Activated CD8-positive, alpha-beta memory T cell treated with anti-CD3 and anti-CD28 coated beads, Interleukin-2, amount 10 ng/mL, durations not matched to agents 7 days and 5 days (primary cell): ENCODE measurements at regions not wholly inside any gene's neighbourhood (a gene's known extent, or its start where the extent isn't known, plus 50 kb on each side); places are given as distances from the start of the nearest gene placed in this dataset.

Source experiments
- ATAC-seq: fragments of 150-1000 bp; cut with Tn5 transposase; one replicate; pipeline ENCODE4 v1.10.0; 2021; ENCODE audit warnings: moderate library complexity
- CTCF ChIA-PET: fragments of 350-600 bp; sonication (Branson Sonifier 250); formaldehyde crosslinking; loops from one replicate; lab custom pipeline; 2021; ENCODE audit warnings: antibody characterized with exemption; lab: Charles Lee
- DNase-seq: peaks from one replicate; pipeline ENCODE4 v3.0.0-alpha.2; 2020
- H3K27ac Mint-ChIP-seq: one replicate; pipeline ENCODE4 v1.8.0; 2021; ENCODE audit warnings: mild to moderate bottlenecking, mixed read lengths
- H3K27me3 Mint-ChIP-seq: one replicate; pipeline ENCODE4 v1.8.0; 2021; ENCODE audit warnings: mixed read lengths
- H3K36me3 Mint-ChIP-seq: one replicate; pipeline ENCODE4 v1.8.0; 2021; ENCODE audit warnings: mild to moderate bottlenecking, mixed read lengths
- H3K4me1 Mint-ChIP-seq: one replicate; pipeline ENCODE4 v1.8.0; 2021; ENCODE audit warnings: mixed read lengths
- H3K4me3 Mint-ChIP-seq: one replicate; pipeline ENCODE4 v1.8.0; 2021; ENCODE audit warnings: mild to moderate bottlenecking, moderate library complexity, mixed read lengths
- H3K9me3 Mint-ChIP-seq: one replicate; pipeline ENCODE4 v1.8.0; 2022; ENCODE audit warnings: low read depth, mixed read lengths

DNA sequence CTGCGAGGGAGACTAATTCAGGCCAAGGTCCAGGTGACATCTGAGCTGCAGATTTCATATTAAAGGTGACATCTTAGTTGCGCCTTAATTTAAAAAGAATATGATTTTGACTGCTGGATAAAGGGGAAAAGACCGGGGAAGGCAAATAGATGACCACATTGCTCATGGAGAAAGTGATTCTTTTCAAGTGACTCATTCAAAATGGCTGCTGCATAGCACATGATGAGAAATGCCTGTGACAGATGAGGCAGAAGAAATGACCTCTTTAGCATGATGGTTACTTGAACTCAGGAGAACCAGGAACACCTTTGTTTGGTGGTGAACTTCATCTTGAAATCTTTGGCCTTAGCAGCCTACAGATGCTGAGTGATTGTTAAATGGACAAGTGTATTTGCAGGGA is 385.8 kb upstream of the TRIB2 start:
- CTCF ChIA-PET = no interaction called here
- Mint-ChIP-seq H3K4me1 (no peaks in the 10 kb centered on the region), H3K27me3 (peaks cover 9% of the 10 kb centered on the region), H3K9me3 (peaks cover 2% of the 10 kb centered on the region), H3K36me3 (no peaks in the 10 kb centered on the region), H3K27ac (no peak overlapping the region), H3K4me3 (no peak overlapping the region)
- DNase-seq (no peak), ATAC-seq (no peak)

- CTCF ChIA-PET = no interaction called here
- ATAC-seq = no peak
- peaks cover 9% of the 10 kb centered on the region for H3K27me3 Mint-ChIP-seq
Measured at GRCh38 chr2:12331698-12332097, 385.0 kb upstream of the TRIB2 start.

DNA sequence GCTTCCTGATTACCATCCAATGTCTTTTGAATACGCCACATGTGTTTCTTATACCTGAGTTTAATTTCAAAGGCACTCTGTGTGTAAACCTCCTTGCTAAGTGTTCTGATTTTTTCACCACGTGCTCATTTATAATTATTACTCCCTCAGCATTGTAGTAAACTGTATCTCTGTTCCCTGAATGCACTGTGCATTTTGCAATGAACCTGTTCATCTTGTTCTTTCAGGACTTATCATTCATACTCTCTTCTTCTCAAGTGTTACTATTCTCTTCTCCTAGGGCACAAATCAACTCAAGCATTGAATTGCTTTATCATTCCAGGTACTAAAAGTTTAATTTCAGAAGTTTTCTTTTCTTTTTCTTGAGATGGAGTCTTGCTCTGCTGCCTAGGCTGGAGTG is 383.4 kb upstream of the TRIB2 start:
- no peaks in the 10 kb centered on the region for H3K4me1 Mint-ChIP-seq
- H3K27me3 Mint-ChIP-seq = peaks cover 7% of the 10 kb centered on the region
- no peaks in the 10 kb centered on the region for H3K9me3 Mint-ChIP-seq
- no peak for ATAC-seq
- no peaks in the 10 kb centered on the region for H3K36me3 Mint-ChIP-seq
- CTCF ChIA-PET = no interaction called here
- no peak overlapping the region for H3K4me3 Mint-ChIP-seq
- H3K27ac Mint-ChIP-seq = no peak overlapping the region
- no peak for DNase-seq

More at GRCh38 chr2:12331698-12332097, 385.0 kb upstream of the TRIB2 start:
- no peak overlapping the region for H3K4me3 Mint-ChIP-seq
- no peaks in the 10 kb centered on the region for H3K9me3 Mint-ChIP-seq
- H3K27ac Mint-ChIP-seq = no peak overlapping the region
- DNase-seq = no peak
- no peaks in the 10 kb centered on the region for H3K36me3 Mint-ChIP-seq
- no peaks in the 10 kb centered on the region for H3K4me1 Mint-ChIP-seq

GRCh38 chr2:12334412-12334966 is 382.2 kb upstream of the TRIB2 start:
- CTCF ChIA-PET = no interaction called here
- H3K27ac Mint-ChIP-seq = no peak overlapping the region
- ATAC-seq = no peak

DNA sequence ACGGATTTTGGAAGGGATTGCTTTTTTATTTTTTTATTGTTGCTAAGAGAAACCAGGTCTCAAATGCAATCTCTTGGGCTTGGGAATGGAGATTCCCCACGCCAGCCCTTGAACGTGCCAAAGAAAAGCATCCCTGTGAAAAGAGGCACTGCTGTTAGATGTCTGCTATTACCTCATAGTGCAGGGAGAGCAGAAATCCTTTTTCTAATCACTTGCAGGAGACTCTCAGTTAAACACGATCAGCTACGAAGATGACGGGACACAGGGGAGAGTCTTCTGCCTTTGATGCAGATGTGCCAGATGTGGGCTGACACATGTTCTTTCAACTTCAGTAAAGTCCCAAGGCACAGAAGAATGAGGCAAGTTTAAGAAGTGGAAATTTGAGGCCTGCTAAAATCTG is 381.6 kb upstream of the TRIB2 start:
- no peak overlapping the region for H3K27ac Mint-ChIP-seq
- no peaks in the 10 kb centered on the region for H3K4me1 Mint-ChIP-seq
- CTCF ChIA-PET = no interaction called here
- no peak for ATAC-seq
- no peaks in the 10 kb centered on the region for H3K36me3 Mint-ChIP-seq
- no peaks in the 10 kb centered on the region for H3K9me3 Mint-ChIP-seq
- no peak overlapping the region for H3K4me3 Mint-ChIP-seq
- peaks cover 7% of the 10 kb centered on the region for H3K27me3 Mint-ChIP-seq
- no peak for DNase-seq

More at GRCh38 chr2:12334412-12334966, 382.2 kb upstream of the TRIB2 start:
- Mint-ChIP-seq H3K36me3 (no peaks in the 10 kb centered on the region), H3K4me1 (no peaks in the 10 kb centered on the region), H3K27me3 (peaks cover 7% of the 10 kb centered on the region), H3K4me3 (no peak overlapping the region), H3K9me3 (no peaks in the 10 kb centered on the region)
- DNase-seq = no peak

DNA sequence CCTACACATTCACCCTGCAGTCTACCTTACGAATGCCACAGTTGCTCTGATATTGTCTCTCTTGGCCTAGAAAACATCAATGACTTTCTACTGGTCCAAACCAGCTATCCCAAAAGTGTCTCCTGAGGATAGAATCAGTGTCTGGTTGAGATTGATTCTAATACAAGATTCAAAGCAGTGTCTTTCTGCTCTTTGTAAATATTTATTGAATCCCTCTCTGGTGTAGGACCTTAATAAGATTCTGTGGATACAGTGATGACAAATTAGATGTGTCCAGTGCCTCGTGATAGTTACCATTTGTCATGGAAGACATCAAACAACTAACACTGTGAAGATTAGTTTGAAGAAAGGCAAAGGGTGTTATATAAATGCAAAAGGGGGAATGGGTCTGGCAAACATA is 380.7 kb upstream of the TRIB2 start:
- ATAC-seq = no peak
- H3K4me1 Mint-ChIP-seq = no peaks in the 10 kb centered on the region
- peaks cover 7% of the 10 kb centered on the region for H3K27me3 Mint-ChIP-seq
- H3K27ac Mint-ChIP-seq = no peak overlapping the region
- H3K4me3 Mint-ChIP-seq = no peak overlapping the region
- H3K36me3 Mint-ChIP-seq = no peaks in the 10 kb centered on the region
- peaks cover 2% of the 10 kb centered on the region for H3K9me3 Mint-ChIP-seq
- CTCF ChIA-PET = no interaction called here
- no peak for DNase-seq

- H3K4me1 Mint-ChIP-seq = no peaks in the 10 kb centered on the region
- DNase-seq (no peak), ATAC-seq (no peak)
- H3K9me3 Mint-ChIP-seq = peaks cover 2% of the 10 kb centered on the region
- H3K27me3 Mint-ChIP-seq = peaks cover 4% of the 10 kb centered on the region
- CTCF ChIA-PET = no interaction called here
- H3K27ac Mint-ChIP-seq = no peak overlapping the region
- H3K36me3 Mint-ChIP-seq = no peaks in the 10 kb centered on the region
- no peak overlapping the region for H3K4me3 Mint-ChIP-seq
Measured at GRCh38 chr2:12338946-12339697, 377.6 kb upstream of the TRIB2 start.

GRCh38 chr2:12340164-12340563 is 376.6 kb upstream of the TRIB2 start:
- H3K36me3 Mint-ChIP-seq = no peaks in the 10 kb centered on the region
- DNase-seq = no peak
- H3K27ac Mint-ChIP-seq = no peak overlapping the region
- H3K27me3 Mint-ChIP-seq = no peaks in the 10 kb centered on the region
- H3K9me3 Mint-ChIP-seq = peaks cover 2% of the 10 kb centered on the region
- H3K4me1 Mint-ChIP-seq = no peaks in the 10 kb centered on the region
- no peak for ATAC-seq
- no peak overlapping the region for H3K4me3 Mint-ChIP-seq
- CTCF ChIA-PET = no interaction called here

DNA sequence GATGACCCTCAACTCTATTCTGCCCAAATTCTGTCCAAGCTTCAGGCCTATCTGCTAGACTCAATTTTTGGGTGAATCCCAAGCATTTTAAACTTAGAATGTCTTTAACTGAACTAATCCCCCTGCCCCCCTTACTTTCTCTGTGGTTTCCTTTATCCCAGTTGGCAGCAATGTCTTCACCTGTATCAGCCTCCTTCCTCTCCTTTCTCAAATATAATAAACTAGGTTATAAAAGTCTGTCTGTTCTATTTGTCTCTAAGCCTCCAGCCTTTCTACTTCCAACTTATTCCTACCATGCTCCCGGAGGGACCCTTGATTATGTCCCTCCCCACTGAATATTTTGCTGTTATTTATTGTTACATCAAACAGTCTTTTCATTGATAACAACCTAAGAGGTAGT is 375.5 kb upstream of the TRIB2 start:
- H3K27me3 Mint-ChIP-seq = no peaks in the 10 kb centered on the region
- no peaks in the 10 kb centered on the region for H3K4me1 Mint-ChIP-seq
- H3K36me3 Mint-ChIP-seq = no peaks in the 10 kb centered on the region
- H3K4me3 Mint-ChIP-seq = no peak overlapping the region
- peaks cover 2% of the 10 kb centered on the region for H3K9me3 Mint-ChIP-seq
- DNase-seq = no peak
- no peak for ATAC-seq
- CTCF ChIA-PET = no interaction called here
- H3K27ac Mint-ChIP-seq = peak overlapping the region; percentile 10

DNA sequence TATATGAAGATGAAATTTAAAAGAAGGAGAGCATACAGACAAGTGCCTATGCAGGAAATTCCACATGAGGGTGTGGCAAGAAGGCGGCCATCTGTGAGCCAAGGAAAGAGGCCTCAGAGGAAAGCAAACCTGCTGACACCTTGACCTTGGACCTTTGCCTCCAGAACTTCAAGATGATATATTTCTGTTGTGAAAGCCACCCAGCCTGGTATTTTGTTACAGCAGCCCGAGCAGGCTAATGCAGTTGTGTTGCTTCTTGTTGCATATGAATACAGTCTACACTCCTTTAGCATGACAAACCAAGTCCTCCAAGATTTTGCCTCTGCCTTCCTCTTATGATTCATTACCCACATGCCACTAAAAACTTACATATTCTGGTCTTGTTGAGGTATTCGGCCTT is 374.8 kb upstream of the TRIB2 start:
- no peak for DNase-seq
- ATAC-seq = no peak
- no peaks in the 10 kb centered on the region for H3K36me3 Mint-ChIP-seq
- no peak overlapping the region for H3K4me3 Mint-ChIP-seq
- H3K4me1 Mint-ChIP-seq = no peaks in the 10 kb centered on the region
- H3K9me3 Mint-ChIP-seq = peaks cover 2% of the 10 kb centered on the region
- no peak overlapping the region for H3K27ac Mint-ChIP-seq
- H3K27me3 Mint-ChIP-seq = no peaks in the 10 kb centered on the region
- CTCF ChIA-PET = no interaction called here

- no peak for ATAC-seq
- H3K36me3 Mint-ChIP-seq = no peaks in the 10 kb centered on the region
- H3K27ac Mint-ChIP-seq = no peak overlapping the region
- H3K4me1 Mint-ChIP-seq = no peaks in the 10 kb centered on the region
- DNase-seq = no peak
- H3K27me3 Mint-ChIP-seq = no peaks in the 10 kb centered on the region
- no peak overlapping the region for H3K4me3 Mint-ChIP-seq
- peaks cover 2% of the 10 kb centered on the region for H3K9me3 Mint-ChIP-seq
- CTCF ChIA-PET = no interaction called here
Measured at GRCh38 chr2:12343141-12343540, 373.6 kb upstream of the TRIB2 start.

- no peaks in the 10 kb centered on the region for H3K27me3 Mint-ChIP-seq
- H3K4me3 Mint-ChIP-seq = no peak overlapping the region
- no peaks in the 10 kb centered on the region for H3K36me3 Mint-ChIP-seq
- ATAC-seq (no peak), DNase-seq (no peak)
- H3K9me3 Mint-ChIP-seq = no peaks in the 10 kb centered on the region
- CTCF ChIA-PET = no interaction called here
- no peak overlapping the region for H3K27ac Mint-ChIP-seq
- no peaks in the 10 kb centered on the region for H3K4me1 Mint-ChIP-seq
Measured at GRCh38 chr2:12347066-12347493, 369.7 kb upstream of the TRIB2 start.

GRCh38 chr2:12348216-12348615 is 368.5 kb upstream of the TRIB2 start:
- Mint-ChIP-seq H3K4me1 (no peaks in the 10 kb centered on the region), H3K4me3 (no peak overlapping the region), H3K9me3 (no peaks in the 10 kb centered on the region), H3K36me3 (no peaks in the 10 kb centered on the region), H3K27ac (no peak overlapping the region), H3K27me3 (no peaks in the 10 kb centered on the region)
- no peak for DNase-seq
- ATAC-seq = no peak
- CTCF ChIA-PET = no interaction called here

- Mint-ChIP-seq H3K4me3 (no peak overlapping the region), H3K4me1 (no peaks in the 10 kb centered on the region), H3K27me3 (no peaks in the 10 kb centered on the region), H3K9me3 (no peaks in the 10 kb centered on the region), H3K36me3 (no peaks in the 10 kb centered on the region), H3K27ac (no peak overlapping the region)
- ATAC-seq (no peak), DNase-seq (no peak)
- CTCF ChIA-PET = no interaction called here
Measured at GRCh38 chr2:12350821-12351220, 365.9 kb upstream of the TRIB2 start.
